SU-DHL-6 (cell line): ENCODE measurements at regions not wholly inside any gene's neighbourhood (a gene's known extent, or its start where the extent isn't known, plus 50 kb on each side); places are given as distances from the start of the nearest gene placed in this dataset.

ENCODE experiments used
- EZH2phosphoT487 ChIP-seq: fragments of 200-600 bp; sonication (generic), shearing (Covaris generic); conservative IDR thresholded peaks from 2 replicates; pipeline ENCODE4 v1.6.1; 2018; ENCODE audit warnings: mild to moderate bottlenecking, antibody characterized with exemption, low read length, moderate library complexity, mixed read lengths
- TF ChIP-seq, protein P1 (sequence below): fragments of 200-600 bp; sonication (generic); IDR thresholded peaks from one replicate; pipeline ENCODE4 v1.5.1; 2017; ENCODE audit warnings: antibody characterized with exemption, mild to moderate bottlenecking, low read length, moderate library complexity; ENCODE audit not compliant: insufficient read depth, poor library complexity, severe bottlenecking

DNA sequence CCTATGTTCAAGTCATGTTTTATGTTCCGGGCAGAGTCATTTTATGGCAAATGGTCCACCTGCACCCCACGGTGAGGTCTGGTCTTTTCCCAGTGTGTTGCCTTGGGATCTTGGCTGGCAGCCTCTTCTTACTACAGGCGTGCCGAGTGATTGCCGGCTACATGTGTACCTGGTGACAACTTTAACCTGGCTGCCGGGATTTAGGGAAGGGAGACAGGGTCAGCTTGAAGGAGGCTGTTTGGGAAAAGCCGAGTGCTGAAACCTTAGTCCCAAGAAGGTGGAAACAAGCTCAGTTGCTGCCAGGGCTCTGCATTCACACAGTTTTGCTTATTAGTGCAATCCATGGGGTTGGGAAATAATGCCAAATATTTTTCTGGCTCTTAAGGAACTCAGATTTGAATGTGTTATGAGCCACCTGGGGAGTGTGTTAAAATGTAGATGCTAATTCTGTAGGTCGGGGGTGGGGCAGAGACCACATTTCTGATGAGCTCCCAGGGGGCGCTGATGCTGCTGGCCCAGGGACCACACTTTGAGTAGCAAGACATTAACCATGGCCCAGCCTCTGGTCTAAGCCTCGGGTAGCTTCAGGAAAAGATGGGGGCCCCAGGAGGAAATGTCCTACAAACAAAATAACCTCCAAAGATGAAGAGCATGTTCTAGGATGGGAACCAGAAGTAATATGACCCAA lies 179.6 kb downstream of the TBX5 start:
- TF ChIP-seq, protein P1, sequence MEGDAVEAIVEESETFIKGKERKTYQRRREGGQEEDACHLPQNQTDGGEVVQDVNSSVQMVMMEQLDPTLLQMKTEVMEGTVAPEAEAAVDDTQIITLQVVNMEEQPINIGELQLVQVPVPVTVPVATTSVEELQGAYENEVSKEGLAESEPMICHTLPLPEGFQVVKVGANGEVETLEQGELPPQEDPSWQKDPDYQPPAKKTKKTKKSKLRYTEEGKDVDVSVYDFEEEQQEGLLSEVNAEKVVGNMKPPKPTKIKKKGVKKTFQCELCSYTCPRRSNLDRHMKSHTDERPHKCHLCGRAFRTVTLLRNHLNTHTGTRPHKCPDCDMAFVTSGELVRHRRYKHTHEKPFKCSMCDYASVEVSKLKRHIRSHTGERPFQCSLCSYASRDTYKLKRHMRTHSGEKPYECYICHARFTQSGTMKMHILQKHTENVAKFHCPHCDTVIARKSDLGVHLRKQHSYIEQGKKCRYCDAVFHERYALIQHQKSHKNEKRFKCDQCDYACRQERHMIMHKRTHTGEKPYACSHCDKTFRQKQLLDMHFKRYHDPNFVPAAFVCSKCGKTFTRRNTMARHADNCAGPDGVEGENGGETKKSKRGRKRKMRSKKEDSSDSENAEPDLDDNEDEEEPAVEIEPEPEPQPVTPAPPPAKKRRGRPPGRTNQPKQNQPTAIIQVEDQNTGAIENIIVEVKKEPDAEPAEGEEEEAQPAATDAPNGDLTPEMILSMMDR, result no peak
- no peak for TF ChIP-seq EZH2phosphoT487
